ENCODE measurements at regions not wholly inside any gene's neighbourhood (a gene's known extent, or its start where the extent isn't known, plus 50 kb on each side); places are given as distances from the start of the nearest gene placed in this dataset.
"Not testable (repeated sequence)": the region's sequence is repeated elsewhere in the genome, so short reads cannot be mapped to it uniquely, and the experiment has no call there.

DNA sequence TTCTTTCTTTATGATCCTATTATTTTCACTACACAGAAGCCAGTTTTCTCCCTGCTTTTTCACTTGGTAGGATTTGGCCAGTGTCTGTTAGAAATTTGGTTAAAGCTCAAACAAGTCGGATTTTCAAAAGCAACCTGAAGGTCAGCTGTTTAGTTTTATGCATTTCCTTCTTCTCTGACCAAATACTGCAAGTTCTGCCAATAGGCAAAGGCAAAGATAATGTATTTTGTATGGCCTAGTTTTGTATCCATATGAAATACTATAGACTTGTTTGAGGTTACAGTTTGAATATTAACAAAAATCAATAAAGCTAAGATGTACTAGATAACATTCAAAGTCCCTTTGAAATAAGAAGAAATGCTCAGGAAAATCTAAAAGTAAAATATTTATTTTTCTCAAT is 439.4 kb downstream of the TRIML1 start:
- DNase-seq: no peak

DNA sequence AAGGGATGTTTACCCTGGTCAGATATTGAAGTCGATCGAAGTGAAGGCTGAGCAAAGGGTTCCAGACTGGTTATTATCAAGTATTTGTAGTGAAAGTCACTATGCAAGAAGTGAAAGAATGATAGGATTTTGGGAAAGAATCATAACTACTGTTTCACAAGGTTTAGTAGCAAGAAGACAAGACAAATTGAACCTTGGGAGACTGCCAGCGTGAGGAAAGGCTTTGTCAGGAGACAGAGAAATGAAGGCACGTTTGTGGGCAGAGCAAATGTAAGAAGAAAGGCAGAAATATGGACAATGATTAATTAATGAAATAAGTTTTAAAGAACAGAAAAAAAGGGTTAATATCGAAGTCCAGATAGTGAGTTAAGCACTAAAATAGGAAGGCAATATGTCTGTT is 456.8 kb downstream of the TRIML1 start:
- DNase-seq: no peak

DNA sequence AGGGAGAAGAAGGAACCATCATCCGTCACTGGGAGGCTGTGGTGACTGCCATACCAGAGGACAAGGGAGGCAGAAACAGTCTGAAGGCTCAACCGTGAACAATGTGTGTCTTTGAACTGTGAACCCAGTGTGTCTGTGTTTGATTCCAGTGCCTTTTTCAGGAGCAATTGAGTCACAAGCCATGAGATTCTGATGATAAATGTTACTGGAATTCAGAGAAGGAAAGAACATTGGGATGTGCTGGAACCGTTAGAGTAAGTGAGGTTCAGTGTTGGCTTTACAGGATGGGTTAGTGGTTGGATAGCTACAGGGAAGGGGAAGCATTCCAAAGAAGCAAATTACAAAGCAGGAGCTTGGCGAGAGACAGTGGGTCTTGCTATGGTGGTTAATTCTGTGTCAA is 464.4 kb downstream of the TRIML1 start:
- DNase-seq: no peak

DNA sequence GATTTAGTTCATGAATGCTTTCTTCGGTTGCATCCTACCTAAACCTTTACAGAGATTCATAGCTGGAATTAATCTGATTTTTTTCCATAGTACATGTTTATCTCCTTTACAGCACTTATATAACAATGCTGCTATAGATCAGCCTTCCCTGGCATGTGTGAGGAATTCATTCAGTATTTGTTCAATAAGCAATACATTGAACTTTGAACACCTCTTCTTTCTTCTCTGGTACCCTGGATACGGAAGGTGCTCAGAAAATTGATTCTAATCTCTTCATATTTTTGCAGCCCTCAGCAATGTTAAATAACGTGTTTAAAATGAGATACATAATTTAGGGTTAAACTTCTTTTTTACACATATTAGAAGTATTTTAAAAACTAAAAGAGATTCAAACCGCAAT is 467.4 kb downstream of the TRIML1 start:
- DNase-seq: no peak

DNA sequence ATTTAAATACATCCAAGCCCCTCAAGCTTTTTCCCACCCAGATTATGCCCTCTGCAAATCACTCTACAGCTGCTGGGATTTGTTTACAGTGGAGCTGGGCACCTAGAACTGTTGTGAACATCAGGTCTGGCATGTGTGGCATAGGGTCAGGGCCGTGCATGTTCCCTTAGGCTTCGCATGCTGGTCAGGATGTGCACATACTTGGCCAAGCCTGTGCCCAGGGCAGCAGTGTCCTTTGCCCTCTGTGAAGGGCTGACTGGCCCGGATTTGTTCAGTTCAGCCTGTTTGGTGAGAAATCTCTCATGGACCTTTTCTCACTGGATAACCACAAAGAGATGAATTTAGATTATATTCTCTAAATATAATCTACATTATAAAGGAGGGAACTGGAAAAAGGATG is 471.9 kb downstream of the TRIML1 start:
- no peak for DNase-seq

DNA sequence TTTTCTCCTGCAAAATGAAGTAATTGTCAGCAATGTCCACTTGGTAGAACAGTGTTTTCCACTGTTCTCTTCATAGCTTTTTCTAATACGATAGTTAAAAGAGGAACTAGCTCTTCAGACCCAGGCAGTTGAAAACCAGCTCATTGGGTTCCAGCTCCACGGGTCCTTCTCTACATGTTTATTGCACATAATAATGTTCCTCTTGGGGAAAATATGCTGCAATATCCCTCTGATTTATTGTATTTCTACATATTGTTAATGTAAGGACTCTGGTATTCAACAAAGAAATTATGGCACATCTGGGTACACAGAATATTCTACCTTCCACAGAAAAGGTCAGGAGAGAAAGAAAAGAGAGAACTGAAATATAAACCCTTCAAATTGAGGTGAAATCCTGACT is 473.4 kb downstream of the TRIML1 start:
- no peak for DNase-seq

DNA sequence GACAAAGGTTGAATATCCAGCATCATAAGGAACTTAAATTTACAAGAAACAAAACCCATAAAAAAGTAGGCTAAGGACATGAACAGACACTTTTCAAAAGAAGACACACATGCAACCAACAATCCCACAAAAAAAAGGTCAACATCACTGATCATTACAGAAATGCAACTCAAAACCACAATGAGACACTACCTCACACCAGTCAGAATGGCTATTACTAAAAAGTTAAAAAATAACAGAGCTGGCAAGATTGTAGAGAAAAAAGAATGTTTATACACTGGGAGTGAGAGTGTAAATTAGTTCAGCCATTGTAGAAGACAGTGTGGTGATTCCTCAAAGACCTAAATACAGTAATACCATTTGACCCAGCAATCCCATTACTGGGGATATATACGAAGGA is 474.7 kb downstream of the TRIML1 start:
- no peak for DNase-seq

DNA sequence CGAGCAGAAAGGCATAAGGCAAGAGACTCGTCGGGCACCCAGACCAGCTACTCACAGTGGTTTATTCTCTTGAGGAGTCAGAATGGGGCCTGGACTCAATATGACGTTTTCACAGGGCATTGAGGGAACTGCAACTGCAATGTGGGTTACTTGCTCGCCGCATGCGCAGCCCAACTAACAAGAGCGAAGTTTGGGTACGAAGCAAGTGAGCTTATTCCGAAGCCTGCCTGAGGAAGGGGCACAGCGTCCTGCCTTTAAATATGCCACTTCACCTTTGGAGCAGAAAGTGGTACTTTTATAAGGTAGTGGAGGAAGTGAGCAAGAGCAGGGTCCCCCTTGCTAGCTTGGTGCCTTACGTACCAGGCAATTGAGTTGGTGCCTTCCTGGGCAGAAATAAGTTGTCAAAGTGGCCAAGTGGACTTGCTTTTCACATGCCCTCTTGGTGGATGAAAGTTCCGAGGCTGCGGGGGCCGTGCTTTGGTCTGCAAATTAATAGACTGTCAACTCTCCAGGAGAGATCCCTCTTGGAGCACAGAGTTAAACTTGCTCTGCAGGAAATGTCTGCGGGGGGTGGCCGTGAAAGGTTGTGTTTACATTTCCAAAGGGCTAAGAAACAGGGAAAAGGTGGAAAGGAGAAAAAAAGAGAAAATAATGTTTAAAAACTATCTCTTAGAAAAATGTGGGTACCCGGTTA is 480.4 kb downstream of the TRIML1 start:
- DNase-seq: no peak

DNA sequence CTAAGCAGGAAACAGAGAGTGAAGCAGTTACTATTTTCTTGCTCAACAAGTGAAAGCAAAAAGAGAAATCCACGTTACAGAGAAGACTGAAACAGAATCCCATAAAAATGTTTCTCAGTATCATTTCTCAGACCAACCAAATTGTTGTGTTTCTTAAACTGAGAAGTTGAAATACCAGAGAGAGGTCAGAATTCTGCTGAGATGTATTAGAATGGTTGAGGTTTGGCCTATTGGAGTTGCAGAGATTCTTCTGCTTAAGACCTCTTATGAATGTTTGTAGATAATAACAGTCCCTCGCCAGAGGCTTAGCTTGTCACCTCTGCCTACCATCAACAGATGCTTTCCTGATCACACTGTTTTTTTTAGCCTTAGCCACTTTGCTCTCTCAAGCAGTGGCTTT is 481.4 kb downstream of the TRIML1 start:
- no peak for DNase-seq

DNA sequence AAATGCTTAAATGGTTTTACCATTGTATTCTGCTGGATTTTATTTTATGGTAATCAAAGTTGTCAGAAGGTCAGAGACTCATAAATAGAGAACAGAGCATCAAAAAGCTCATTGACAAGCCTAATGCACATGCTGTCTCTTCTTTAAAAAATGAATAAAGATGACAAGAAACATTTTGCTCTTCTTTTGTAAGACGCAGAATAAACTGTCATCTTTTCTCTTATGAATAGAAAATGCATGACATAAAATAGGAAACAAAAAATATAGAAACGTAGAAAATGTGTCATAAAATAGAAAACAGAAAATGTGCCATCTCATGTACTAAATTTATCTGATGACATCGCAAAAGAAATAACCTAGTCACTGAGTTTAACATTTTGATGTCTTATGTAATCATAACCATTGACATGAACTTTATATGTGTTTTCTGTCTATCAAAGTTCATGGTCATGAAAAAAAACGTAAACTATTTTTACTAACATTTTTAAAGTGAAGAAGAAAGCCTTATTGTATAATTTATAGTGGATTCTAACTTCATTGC is 484.1 kb downstream of the TRIML1 start:
- DNase-seq: no peak

DNA sequence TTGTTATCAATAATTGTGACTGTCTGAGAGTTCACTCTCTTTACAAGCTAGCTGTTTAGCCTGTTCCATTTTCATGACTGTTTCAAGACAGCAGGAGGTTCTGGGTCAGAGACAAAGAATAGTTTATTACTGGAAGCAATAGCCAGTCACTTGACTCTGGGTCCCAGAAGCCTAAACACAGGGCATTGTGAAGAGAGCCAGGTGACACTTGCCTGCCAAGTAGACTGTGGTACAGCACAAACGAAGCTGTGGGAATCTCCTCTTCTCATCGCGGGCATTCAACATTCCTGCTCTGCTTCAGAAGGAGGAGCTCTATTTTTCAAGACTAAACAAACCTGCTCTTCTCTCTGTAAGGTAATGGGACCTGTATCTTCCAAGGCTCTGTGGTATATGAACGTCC is 485.1 kb downstream of the TRIML1 start:
- DNase-seq: no peak

DNA sequence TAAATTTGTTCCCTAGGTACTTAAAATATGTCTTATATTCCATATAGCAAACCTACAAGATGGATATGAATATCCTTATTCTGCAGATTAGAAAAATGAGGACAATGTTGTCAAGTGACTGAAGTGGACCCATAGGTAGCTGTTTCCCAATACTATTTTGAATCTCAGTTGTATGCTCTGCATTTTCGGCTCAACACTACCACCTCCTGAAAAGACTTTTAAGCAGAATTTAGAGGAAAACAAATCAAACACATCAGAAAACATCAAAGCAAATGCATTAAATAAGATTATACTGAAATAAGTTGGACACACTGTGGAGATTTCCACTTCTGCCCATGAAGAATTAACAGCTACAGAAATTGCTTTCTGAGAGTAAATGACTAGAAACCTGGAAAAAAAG is 488.7 kb downstream of the TRIML1 start:
- no peak for DNase-seq

DNA sequence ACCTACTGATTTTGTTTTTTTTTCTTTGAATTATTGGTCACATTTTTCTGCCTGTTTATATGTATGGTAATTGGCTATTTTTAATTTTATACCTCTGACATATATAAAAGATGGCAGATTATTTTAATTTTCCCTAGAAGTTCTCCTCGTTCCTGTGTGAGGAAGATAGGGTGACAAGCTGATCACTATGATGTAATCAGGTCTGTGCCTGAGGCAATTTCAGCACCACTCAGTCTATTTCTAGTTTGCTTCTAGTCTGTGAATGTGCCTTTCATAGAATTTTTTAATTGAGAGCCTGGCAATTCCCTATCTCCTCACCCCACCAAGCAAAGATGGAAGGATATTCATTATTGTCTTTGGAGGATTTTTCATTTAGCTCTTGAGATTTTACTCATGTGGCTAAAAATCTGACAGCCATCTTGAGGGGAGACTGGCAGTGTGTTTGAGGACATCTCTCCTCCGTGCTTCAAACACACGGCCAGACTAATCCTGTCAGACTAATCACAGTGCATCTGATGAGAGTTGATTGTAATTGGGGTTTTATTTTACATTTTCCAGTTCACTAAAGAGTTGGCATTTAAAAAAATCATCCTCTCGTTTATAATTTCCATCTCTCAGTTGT is 500.3 kb downstream of the TRIML1 start:
- no peak for DNase-seq

DNA sequence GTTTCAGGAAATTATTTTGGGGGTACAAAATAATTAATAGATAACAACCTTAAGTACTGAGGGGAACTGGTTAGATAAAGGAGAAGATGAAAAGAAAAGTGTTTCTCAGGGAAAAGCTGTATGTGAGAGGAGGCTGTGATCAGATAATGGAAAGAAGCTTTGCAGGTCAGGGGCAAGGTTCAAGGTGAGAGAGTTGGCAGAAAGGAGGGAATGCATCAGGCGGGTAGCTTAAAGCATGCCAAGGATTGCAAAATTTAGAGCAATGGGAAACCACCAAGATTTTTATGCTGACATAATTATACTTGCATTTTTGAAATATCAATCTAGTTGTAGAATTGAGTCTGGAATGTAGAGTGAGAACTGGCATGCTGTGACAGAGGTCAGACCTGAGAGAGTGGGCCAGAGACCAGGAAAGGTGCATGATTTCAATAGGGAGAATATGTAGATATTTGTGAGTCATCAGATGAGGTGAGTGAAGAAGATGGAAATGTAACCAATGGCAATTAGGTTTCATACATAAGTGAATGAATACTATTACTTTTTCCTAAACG is 508.7 kb downstream of the TRIML1 start:
- DNase-seq: no peak

DNA sequence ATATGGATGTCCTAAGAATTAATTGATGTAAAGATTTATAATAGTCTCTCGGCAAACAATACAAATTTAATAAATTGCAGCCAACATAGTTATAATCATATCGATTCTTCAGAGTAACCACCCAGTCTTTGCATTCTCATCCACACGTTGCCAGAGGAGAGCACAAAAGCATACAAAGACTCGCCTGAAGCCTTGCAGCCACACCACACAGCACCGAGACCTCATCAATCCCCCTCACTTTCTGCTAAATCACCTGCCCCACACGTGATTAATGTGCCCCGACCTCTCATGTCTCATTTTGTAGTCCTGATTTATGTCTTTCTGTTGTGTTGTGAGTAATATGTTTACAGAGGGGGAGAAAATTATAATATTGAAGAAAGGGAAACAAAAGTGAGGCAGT is 510.4 kb downstream of the TRIML1 start:
- DNase-seq: no peak

DNA sequence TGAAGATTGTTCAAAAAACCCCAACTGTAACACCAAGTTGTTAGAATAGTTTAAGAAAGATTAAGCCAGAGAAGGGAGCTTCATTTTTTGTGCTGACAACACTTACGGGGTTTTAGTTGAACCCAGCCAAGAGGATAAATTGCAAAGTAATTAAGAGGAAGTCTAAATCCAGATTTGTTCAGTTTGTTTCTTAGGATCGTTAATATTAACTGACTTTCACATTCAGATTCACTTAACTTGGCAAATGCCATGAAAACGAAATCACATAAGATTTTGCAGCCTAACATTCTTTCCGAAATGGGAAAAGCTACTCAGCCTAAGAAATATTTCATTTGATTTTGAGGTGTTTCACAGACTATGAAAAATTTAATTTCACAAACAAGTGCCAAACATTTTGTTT is 511.3 kb downstream of the TRIML1 start:
- no peak for DNase-seq

DNA sequence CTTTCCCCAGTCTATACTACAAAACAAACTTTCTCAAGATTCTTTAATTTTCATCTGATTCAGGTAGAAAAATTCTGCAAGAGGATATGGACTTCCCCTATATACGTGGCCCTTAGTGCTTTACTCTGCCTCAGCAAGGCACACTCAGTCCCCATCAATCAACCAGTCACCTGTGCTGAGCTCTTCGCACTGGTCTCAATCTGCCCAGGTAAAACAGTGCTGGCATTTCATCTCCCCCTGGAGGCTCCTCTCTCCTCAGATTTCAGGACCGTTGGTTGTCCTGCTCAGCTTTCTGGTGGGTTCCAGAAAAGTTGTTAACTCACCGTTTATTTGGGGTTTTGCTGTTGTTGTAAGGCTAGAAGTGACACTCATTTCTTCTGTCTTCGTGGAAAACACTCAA is 518.1 kb downstream of the TRIML1 start:
- no peak for DNase-seq

DNA sequence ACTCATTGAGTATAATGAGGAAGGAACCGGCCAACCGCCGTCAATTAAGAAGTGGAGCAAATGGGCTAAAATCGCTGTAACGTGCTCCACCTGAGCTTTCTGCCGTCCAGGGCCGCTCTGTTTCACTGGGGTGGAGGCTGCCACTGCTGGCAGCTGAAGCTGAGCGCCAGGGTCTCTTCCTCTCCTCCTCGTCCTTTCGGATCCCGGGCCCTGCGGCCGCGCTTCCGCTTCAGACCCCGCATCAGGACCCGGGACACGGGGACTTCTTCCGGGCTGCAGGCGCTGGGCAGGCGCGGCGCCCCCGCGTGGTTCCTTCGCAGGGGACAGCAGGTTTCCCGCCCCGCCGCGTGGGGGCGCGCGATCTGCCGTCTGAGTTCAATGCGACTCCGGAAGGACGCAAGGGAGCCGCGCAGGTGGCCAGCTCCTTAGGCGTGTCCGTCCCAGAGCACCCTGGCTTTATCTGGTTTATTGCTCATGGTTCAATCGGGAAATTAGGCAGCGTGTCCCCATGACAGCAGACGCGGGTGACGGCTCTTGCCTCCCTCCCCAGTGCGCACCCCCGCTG is 519.8 kb downstream of the TRIML1 start:
- DNase-seq: no peak

DNA sequence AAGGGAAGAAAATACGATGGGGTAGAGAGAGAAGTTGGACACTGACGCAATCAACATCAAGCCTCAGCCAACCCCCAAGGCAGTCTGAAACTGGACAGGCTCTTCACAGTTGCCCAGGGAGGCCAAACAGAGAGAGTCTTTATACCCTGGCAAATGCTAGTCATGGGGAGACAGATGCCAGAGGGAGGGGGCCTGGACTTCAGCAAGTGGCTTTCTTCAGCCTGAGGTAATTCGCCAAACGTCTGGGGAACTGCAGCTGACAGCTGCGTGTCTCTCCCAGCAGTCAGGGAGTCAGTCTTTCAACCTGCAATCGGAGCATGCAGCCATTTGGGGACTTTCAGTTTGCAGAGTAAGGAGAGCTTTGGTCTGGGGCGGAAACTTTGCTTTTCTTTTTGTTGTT is 521.6 kb downstream of the TRIML1 start:
- peak; percentile 76 to 77 for DNase-seq

DNA sequence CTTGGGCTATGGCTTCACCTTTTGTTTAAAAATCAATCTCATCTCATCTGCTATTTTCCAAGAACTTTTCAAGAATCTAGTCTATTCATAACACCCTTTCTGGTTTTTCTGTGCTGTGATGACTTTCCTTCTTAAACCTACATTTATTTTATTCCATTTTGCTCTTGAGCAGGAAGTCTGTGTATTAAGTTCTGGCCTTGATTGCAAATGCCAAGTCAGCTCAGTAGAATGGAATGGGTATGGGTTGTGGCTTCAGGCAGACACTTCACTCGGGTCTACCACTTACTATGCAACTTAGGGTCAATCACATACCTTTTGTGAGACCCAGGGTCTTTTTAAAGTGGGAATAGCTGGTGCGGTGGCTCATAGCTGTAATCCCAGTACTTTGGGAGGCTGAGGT is 522.3 kb downstream of the TRIML1 start:
- DNase-seq: no peak

DNA sequence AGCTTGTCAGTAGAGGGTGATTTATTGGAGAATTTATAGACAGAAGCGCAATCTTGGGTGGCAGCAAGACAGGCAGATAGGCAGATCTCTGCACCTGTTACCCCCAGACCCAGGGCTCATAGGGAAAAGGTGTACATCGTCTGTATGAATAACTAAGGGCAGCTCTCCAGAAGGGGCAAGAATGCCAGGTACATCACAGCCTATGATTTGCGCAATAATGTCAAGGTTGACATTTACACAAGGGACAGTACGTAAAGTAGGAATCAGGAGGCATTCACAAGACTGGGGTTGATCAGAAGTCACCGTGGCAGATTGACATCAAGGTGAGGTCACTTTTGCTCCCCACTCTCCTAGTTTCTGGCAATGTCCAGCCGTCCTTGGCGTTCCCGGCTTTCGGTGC is 524.1 kb downstream of the TRIML1 start:
- no peak for DNase-seq

DNA sequence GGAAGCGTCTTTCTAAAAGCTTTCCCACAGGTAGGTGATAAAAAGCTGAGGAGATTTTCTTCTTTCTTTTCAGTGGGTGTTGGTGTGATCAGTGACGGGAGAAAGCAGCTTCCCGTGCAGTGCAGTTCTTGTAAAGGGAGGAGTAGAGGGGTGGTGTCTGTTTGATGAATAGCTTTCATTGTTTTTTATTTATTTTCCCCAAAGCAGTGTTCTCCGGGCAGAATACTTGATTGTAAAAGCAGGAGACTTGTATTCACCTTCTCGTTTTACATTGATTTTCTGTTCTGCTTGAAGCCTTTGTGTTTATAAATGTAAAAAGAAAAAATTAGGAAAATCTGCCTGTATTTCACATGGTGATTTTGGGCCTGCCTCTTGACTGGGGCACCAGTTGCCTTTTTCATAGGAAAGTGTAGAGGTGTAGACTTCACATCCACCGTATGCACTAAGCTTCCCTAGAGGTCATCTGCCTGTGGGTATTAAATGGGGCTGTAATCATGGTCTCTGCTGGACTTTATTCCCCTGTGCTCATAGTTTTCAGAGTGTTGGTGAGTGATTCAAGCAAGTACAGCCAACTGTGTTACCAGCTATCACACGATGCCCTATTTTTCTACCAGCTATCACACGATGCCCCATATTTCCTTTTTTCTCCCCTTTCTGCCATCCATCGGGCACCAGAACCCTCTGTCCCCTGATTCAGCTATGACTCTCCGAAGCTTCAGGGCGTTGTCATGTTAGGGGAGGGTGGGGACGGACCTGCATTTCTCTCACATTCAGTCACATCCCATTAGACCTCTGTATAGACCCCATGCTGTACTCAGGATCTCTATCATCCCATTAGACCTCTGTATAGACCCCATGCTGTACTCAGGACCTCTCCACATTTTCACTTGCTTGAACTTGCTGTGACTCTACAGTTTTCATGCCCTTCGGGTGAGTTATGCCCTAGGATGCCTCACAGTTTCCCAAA is 526.5 kb downstream of the TRIML1 start:
- peak in 1 of 2 donors; percentile 37 for DNase-seq

DNA sequence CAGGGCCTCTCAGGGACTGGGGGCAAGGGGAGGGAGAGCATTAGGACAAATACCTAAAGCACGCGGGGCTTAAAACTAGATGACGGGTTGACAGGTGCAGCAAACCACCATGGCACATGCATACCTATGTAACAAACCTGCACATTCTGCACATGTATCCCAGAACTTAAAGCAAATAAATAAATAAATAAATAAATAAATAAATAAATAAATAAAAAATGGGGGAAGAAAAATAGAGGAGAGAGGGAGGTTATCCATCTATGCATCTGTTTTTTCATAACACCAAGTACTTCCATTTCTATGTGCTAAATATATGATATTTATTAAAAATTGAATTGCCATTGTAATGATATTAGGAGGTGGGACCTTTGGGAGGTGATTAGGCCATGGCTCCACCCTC is 539.5 kb downstream of the TRIML1 start:
- DNase-seq: not testable (repeated sequence)

Data from hippocampal formation (tissue), 2 donors.